HG02852 (cell line): ENCODE measurements at regions not wholly inside any gene's neighbourhood (a gene's known extent, or its start where the extent isn't known, plus 50 kb on each side); places are given as distances from the start of the nearest gene placed in this dataset.

Source experiments
- ATAC-seq: cut with Tn5 transposase; IDR thresholded peaks from one replicate; pipeline ENCODE4 v1.9.1; 2021; ENCODE audit warnings: mild to moderate bottlenecking, moderate library complexity; ENCODE audit not compliant: unreplicated experiment

GRCh38 chr7:156194813-156195212 is 382.6 kb upstream of the SHH start:
- ATAC-seq: no peak

GRCh38 chr7:156192921-156193320 is 380.7 kb upstream of the SHH start:
- no peak for ATAC-seq

GRCh38 chr7:156191090-156191489 is 378.8 kb upstream of the SHH start:
- ATAC-seq: no peak

- no peak for ATAC-seq
These were observed 372.8 kb upstream of the SHH start for GRCh38 chr7:156185076-156185475.

- ATAC-seq: no peak
These were observed 371.9 kb upstream of the SHH start for GRCh38 chr7:156184164-156184563.

- ATAC-seq: no peak
These were observed 368.4 kb upstream of the SHH start for GRCh38 chr7:156180451-156181229.

GRCh38 chr7:156179872-156180390 is 367.7 kb upstream of the SHH start:
- no peak for ATAC-seq

- no peak for ATAC-seq
These were observed 366.6 kb upstream of the SHH start for GRCh38 chr7:156178857-156179256.

- no peak for ATAC-seq
These were observed 366.0 kb upstream of the SHH start for GRCh38 chr7:156178214-156178613.

- ATAC-seq: no peak
These were observed 365.3 kb upstream of the SHH start for GRCh38 chr7:156177422-156178055.

- no peak for ATAC-seq
These were observed 363.8 kb upstream of the SHH start for GRCh38 chr7:156176039-156176438.

GRCh38 chr7:156175003-156175402 is 362.7 kb upstream of the SHH start:
- no peak for ATAC-seq

- ATAC-seq: no peak
These were observed 362.2 kb upstream of the SHH start for GRCh38 chr7:156174428-156174827.

- no peak for ATAC-seq
These were observed 361.6 kb upstream of the SHH start for GRCh38 chr7:156173748-156174353.

GRCh38 chr7:156173346-156173745 is 361.1 kb upstream of the SHH start:
- ATAC-seq: no peak

- ATAC-seq: no peak
These were observed 360.4 kb upstream of the SHH start for GRCh38 chr7:156172638-156173037.

- no peak for ATAC-seq
These were observed 357.5 kb upstream of the SHH start for GRCh38 chr7:156169474-156170370.

GRCh38 chr7:156168434-156168833 is 356.2 kb upstream of the SHH start:
- no peak for ATAC-seq

GRCh38 chr7:156167987-156168386 is 355.7 kb upstream of the SHH start:
- no peak for ATAC-seq

- ATAC-seq: no peak
These were observed 355.1 kb upstream of the SHH start for GRCh38 chr7:156167417-156167807.
